WI38 (cell line): ENCODE measurements at regions not wholly inside any gene's neighbourhood (a gene's known extent, or its start where the extent isn't known, plus 50 kb on each side); places are given as distances from the start of the nearest gene placed in this dataset.

Experiments
- H3K4me3 ChIP-seq: 2 replicates; pipeline ENCODE4 v1.5.1; 2011; ENCODE audit warnings: low read depth, mild to moderate bottlenecking, control low read depth, low read length
- CTCF ChIP-seq: IDR thresholded peaks from 2 replicates; pipeline ENCODE4 v1.5.1; 2012; ENCODE audit warnings: low read depth, mild to moderate bottlenecking, control low read depth, low read length

GRCh38 chr11:97309291-97309690 is 919.5 kb downstream of the JRKL start:
- TF ChIP-seq CTCF: no peak
- H3K4me3 ChIP-seq: no peak overlapping the region

DNA sequence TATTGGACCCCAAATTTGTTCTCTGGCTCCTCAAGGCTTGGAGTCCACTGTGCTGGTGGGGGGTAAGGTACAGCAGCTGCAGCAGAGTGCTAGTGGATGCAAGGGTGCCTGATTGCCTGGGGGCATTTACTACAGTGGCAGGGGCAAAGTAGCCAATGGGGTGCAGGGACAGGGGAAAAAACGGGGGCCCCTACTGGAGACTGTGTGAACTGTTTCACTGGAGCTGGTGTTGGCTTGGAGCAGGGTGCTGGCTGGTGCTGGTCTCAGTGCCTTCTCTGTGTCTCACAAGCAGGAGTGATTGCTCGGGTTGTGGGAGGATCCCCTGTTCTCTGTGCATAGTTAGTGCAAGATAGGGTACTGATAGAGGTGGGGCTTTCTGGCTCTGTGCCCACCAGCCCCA is 935.9 kb downstream of the JRKL start:
- no peak overlapping the region for H3K4me3 ChIP-seq
- TF ChIP-seq CTCF: no peak

DNA sequence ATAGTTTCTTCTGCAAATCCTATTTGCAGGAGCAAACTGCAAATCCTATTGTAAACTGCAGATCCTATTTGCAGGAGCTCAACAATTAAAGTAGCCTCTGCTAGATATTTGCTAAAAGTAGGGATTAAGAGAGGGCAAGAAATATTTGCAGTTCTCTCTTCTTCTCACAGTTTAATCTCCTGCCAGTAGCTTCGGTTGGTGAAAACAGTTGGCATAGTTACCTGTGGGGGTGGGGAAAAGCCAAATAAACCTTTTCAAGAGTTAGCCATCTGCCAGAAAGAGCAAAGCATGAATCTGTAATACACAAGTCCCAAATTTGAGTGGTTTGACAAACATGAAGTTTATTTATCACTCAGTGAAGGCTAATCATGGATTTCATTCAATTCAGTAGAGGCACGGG is 942.5 kb downstream of the JRKL start:
- no peak overlapping the region for H3K4me3 ChIP-seq
- TF ChIP-seq CTCF: no peak

DNA sequence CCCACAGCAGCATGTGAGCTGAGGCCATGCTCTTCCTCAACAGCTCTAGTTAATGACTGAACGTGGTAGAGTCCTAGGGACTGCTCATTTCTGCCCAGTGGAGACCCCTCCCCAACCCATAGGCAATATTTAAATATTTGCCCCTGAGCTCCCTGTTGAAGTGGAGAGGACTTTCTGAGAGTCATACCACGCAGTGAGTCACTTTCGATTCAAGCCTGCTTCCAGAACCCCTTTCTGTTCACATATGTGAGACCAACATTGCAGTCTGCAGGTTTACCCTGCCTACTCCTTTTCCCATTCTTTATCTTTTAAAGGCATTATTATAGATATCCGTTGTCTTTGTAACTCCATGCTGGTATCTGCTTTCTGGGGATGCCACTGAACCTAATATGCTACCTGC is 946.3 kb downstream of the JRKL start:
- no peak overlapping the region for H3K4me3 ChIP-seq
- no peak for TF ChIP-seq CTCF

DNA sequence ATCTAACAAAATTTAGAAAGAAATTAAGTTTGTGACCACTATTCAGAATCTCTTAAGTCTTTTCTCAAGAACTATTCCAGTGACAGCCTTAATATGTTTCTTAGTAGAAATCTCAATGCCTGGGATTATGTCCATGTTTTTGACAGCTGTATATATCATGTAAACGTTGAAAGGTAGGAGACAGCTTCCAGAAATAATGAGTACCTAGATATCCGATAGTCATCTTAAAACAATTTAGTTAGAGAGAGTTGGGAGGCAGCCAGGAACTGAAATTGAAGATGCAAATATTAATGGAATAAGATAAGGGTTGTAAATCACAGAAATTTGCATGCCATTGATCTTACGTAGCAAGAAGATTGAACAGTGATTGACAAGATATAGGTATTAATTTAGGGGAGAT is 955.2 kb downstream of the JRKL start:
- no peak overlapping the region for H3K4me3 ChIP-seq
- TF ChIP-seq CTCF: no peak

- H3K4me3 ChIP-seq: no peak overlapping the region
- no peak for TF ChIP-seq CTCF
These were observed 959.4 kb downstream of the JRKL start for GRCh38 chr11:97349201-97349600.

DNA sequence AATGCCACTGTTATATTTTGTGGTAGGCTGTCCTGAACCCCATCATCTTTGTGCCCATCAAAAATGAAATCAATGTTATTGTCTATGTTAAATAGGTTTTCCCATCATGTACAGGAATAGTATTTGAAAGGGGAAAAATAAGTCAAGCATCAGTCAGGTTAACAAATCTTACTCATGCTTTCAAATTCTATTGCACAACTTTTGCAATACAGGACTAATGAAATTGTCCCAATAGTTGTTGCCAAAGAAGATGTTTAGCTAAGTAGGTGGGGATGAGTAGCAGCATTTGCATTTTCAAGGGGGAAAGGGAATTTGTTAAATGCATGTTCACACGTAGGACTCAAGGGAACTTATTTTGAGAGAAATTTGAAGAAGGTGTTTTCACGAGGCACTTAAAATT is 962.1 kb downstream of the JRKL start:
- H3K4me3 ChIP-seq: no peak overlapping the region
- no peak for TF ChIP-seq CTCF
